Esophagus muscularis mucosa (tissue), 4 donors: ENCODE measurements at regions not wholly inside any gene's neighbourhood (a gene's known extent, or its start where the extent isn't known, plus 50 kb on each side); places are given as distances from the start of the nearest gene placed in this dataset.
A peak's percentile ranks its signal among the peaks of the same experiment; 100 is the strongest.

Experiments used
- DNase-seq: peaks from one replicate; pipeline ENCODE4 v3.0.0-alpha.2; 2017; ENCODE audit errors: extremely low spot score
- H3K27ac ChIP-seq, 4 donors: fragments of 200-600 bp; sonication (generic); replicated peaks in 1 of 4; 1 replicate in 3 of 4; 2 replicates in 1 of 4; pipeline ENCODE4 v1.5.1; 2016 to 2019; ENCODE audit warnings: mild to moderate bottlenecking in 1 of 4
- H3K27me3 ChIP-seq, 4 donors: fragments of 200-600 bp; sonication (generic); one replicate each; pipeline versions ENCODE4 v1.5.1 to v1.6.0; 2016 to 2019
- H3K36me3 ChIP-seq, 4 donors: fragments of 200-600 bp; sonication (generic); one replicate each; pipeline ENCODE4 v1.5.1; 2016 to 2019
- H3K4me1 ChIP-seq, 4 donors: fragments of 200-600 bp; sonication (generic); one replicate each; pipeline ENCODE4 v1.5.1; 2016 to 2019
- H3K4me3 ChIP-seq, 4 donors: fragments of 200-600 bp; sonication (generic); 1 replicate in 2 of 4; 2 replicates in 2 of 4; pipeline ENCODE4 v1.5.1; 2016 to 2019; ENCODE audit warnings: mild to moderate bottlenecking in 4 of 4, moderate library complexity in 1 of 4
- H3K9me3 ChIP-seq, 4 donors: fragments of 200-600 bp; sonication (generic); 1 replicate in 3 of 4; 2 replicates in 1 of 4; pipeline ENCODE4 v1.5.1; 2016 to 2019
- CTCF ChIP-seq, 3 experiments: fragments of 200-600 bp in 2 of 3; fragments of 450-650 bp in 1 of 3; sonication (generic) in 2 of 3; IDR thresholded peaks; one replicate each; pipeline ENCODE4 v1.5.1; 2017 to 2019; ENCODE audit warnings: antibody characterized with exemption in 3 of 3, mild to moderate bottlenecking in 2 of 3, moderate library complexity in 1 of 3
- EP300 ChIP-seq: sonication (generic); formaldehyde crosslinking; IDR thresholded peaks from one replicate; pipeline ENCODE4 v1.6.1; 2017; ENCODE audit warnings: antibody characterized with exemption
- POLR2A ChIP-seq: fragments of 450-650 bp; IDR thresholded peaks from one replicate; pipeline ENCODE4 v1.6.1; 2017; ENCODE audit warnings: antibody characterized with exemption, moderate library complexity, mild to moderate bottlenecking, low read depth
- POLR2AphosphoS5 ChIP-seq, 2 donors: sonication (generic); formaldehyde crosslinking; IDR thresholded peaks; one replicate each; pipeline ENCODE4 v1.6.1; 2017; ENCODE audit warnings: antibody characterized with exemption in 2 of 2
- WGBS: methylation state at CpG from one replicate; pipeline ENCODE4 v1.1.5; 2018; 5-methylcytosine and 5-hydroxymethylcytosine counted together
- intact Hi-C: fragments of 100-400 bp; cut with DNase I; formaldehyde crosslinking; loops from one replicate; pipeline ENCODE4 v1.15.1; 2023

DNA sequence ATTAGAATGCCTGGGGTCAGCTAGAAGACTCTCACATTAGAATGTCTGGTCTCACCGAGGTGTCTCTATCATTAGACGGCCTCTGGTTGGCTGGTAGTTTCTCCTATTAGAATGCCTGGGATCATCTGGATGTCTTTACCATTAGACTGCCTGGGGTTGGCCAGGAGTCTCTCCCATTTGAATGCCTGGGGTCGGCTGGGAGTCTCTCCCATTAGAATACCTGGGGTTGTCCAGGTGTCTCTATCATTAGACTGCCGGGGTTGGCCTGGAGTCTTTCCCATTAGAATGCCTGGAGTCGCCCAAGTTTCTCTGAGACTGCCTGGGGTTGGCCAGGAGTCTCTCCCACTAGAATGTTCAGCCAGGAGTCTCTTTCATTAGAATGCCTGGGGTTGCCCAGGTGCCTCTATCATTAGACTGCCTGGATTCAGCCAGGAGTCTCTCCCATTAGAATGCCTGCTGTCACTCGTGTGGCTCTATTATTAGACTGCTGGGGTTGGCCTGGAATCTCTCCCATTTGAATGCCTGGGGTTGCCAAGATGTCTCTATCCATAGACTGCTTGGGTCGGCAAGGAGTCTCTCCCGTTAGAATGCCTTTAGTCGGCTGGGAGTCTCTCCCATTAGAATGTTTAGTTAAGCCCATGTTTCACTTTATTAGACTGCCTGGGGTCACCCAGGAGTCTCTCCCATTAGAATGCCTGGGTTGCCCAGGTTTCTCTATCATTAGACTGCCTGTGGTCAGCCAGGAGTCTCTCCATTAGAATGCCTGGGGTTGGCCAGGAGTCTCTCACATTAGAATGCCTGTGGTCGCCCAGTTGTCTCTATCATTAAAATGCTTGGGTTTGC lies 1467.8 kb downstream of the UQCRFS1 start:
- DNase-seq: peak; percentile 64
- TF ChIP-seq POLR2A (no peak), CTCF (IDR thresholded peaks at IDR 0.05) (no peak), POLR2AphosphoS5 (IDR thresholded peaks at IDR 0.05) (no peak), EP300 (no peak)
- 76% methylated on average over 9 of the region's 10 CpGs for WGBS

DNA sequence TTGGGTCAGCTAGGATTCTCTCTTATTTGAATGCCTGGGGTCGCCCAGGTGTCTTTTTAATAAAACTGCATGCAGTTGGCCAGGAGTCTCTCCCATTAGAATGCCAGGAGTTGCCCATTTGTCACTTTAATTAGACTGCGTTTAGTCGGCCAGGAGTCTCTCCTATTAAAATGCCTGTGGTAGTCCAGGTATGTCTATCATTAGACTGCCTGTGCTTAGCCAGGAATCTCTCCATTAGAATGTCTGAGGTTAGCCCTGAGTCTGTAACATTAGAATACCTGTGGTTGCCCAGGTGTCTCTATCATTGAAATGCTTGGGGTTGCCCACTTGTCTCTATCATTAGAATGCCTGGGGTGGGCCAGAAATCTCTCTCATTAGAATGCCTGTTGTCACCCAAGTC lies 1470.9 kb downstream of the UQCRFS1 start:
- Histone ChIP-seq H3K27me3 (no peaks in the 10 kb centered on the region), H3K27ac (no peak overlapping the region), H3K4me1 (peaks cover 8 to 10% (median 9%) of the 10 kb centered on the region in 4 donors), H3K36me3 (peaks cover 16 to 55% (median 26%) of the 10 kb centered on the region in 4 donors), H3K9me3 (no peaks in the 10 kb centered on the region), H3K4me3 (no peak overlapping the region)
- no peak for DNase-seq
- TF ChIP-seq POLR2AphosphoS5 (IDR thresholded peaks at IDR 0.05): no peak
- WGBS: 84% methylated on average over 3 of the region's 3 CpGs
- intact Hi-C loops: no loop called here

More for the DNA sequence above, 1467.8 kb downstream of the UQCRFS1 start:
- H3K4me3 ChIP-seq: no peak overlapping the region
- intact Hi-C loops: no loop called here
- peaks cover 5 to 27% (median 8%) of the 10 kb centered on the region in 4 donors for H3K36me3 ChIP-seq
- H3K9me3 ChIP-seq: no peaks in the 10 kb centered on the region
- H3K4me1 ChIP-seq: peaks cover 8 to 21% (median 11%) of the 10 kb centered on the region in 4 donors
- no peaks in the 10 kb centered on the region for H3K27me3 ChIP-seq
- no peak overlapping the region for H3K27ac ChIP-seq

DNA sequence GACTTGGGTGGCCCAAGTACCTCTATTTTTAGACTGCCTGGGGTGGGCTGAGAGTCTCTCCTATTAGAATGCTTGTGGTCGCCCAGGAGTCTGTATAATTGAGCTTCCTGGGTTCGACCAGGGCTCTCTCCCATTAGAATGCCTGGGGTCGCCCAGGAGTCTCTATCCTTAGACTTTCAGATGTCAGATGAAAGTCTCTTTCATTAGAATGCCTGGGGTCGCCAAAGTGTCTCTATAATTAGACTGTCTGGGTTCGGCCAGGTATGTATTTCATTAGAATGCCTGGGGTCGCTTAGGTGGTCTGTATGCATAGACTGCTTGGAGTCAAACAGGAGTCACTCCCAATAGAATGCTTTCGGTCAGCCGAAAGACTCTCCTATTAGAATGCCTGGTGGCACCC lies 1471.7 kb downstream of the UQCRFS1 start:
- 90% methylated on average over 8 of the region's 8 CpGs for WGBS
- peaks cover 16 to 63% (median 29%) of the 10 kb centered on the region in 4 donors for H3K36me3 ChIP-seq
- no peak for TF ChIP-seq CTCF (IDR thresholded peaks at IDR 0.05)
- no peak for TF ChIP-seq EP300
- no peak for TF ChIP-seq POLR2AphosphoS5 (IDR thresholded peaks at IDR 0.05)
- TF ChIP-seq POLR2A: no peak
- intact Hi-C loops: no loop called here
- H3K4me3 ChIP-seq: no peak overlapping the region
- peak; percentile 60 for DNase-seq
- H3K27ac ChIP-seq: no peak overlapping the region
- no peaks in the 10 kb centered on the region for H3K9me3 ChIP-seq
- H3K4me1 ChIP-seq: peaks cover under 1 to 3% (median 2%) of the 10 kb centered on the region in 4 donors
- no peaks in the 10 kb centered on the region for H3K27me3 ChIP-seq

GRCh38 chr19:27740396-27740795 lies 1472.6 kb downstream of the UQCRFS1 start:
- WGBS: 73% methylated on average over 3 of the region's 3 CpGs
- no peak for TF ChIP-seq CTCF (IDR thresholded peaks at IDR 0.05)
- no peak for TF ChIP-seq POLR2A
- TF ChIP-seq POLR2AphosphoS5 (IDR thresholded peaks at IDR 0.05): no peak
- no peak for TF ChIP-seq EP300
- intact Hi-C loops: no loop called here

GRCh38 chr19:27738569-27739193 lies 1474.3 kb downstream of the UQCRFS1 start:
- Histone ChIP-seq H3K36me3 (peaks cover 16 to 63% (median 34%) of the 10 kb centered on the region in 4 donors), H3K4me3 (no peak overlapping the region), H3K9me3 (no peaks in the 10 kb centered on the region), H3K27me3 (no peaks in the 10 kb centered on the region), H3K27ac (no peak overlapping the region), H3K4me1 (no peaks in the 10 kb centered on the region)
- intact Hi-C loops: no loop called here
- DNase-seq: no peak
- TF ChIP-seq EP300 (no peak), POLR2A (no peak)
- WGBS: 84% methylated on average over 6 of the region's 7 CpGs

More at GRCh38 chr19:27740396-27740795, 1472.6 kb downstream of the UQCRFS1 start:
- no peak for DNase-seq
- H3K4me1 ChIP-seq: peaks cover 0 to 3% (median 0%) of the 10 kb centered on the region in 4 donors
- H3K36me3 ChIP-seq: peaks cover 16 to 64% (median 28%) of the 10 kb centered on the region in 4 donors
- no peak overlapping the region for H3K4me3 ChIP-seq
- no peak overlapping the region for H3K27ac ChIP-seq
- H3K9me3 ChIP-seq: no peaks in the 10 kb centered on the region
- H3K27me3 ChIP-seq: no peaks in the 10 kb centered on the region
